NOMO-1 treated with dmso at 0.1 percent for 144 hours (cell line): ENCODE measurements at regions not wholly inside any gene's neighbourhood (a gene's known extent, or its start where the extent isn't known, plus 50 kb on each side); places are given as distances from the start of the nearest gene placed in this dataset.
"Not testable (repeated sequence)": the region's sequence is repeated elsewhere in the genome, so short reads cannot be mapped to it uniquely, and the experiment has no call there.

Experiments
- DNase-seq: peaks from one replicate; lab custom pipeline; 2025; ENCODE audit not compliant: unreplicated experiment; lab: John Stamatoyannopoulos, UW

DNA sequence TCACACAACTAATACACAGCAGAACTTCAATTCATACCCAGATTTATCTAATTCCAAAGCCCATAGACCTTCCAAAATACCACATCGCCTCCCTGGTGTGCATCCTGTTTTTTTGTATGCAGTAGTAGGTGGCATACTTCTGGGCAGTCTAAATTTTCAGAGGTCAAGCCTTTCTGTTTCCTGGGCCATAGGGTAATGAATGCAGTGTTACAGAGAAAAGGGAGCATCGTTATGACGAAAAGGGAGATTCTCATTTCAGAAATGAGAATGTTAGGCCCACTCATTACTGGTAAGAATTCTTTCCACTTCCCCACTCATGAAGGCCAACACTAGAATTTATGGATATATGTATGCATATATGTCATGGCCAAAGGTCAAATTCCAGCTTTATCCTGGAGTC, 267.8 kb upstream of the ASIC2 start:
- no peak for DNase-seq

DNA sequence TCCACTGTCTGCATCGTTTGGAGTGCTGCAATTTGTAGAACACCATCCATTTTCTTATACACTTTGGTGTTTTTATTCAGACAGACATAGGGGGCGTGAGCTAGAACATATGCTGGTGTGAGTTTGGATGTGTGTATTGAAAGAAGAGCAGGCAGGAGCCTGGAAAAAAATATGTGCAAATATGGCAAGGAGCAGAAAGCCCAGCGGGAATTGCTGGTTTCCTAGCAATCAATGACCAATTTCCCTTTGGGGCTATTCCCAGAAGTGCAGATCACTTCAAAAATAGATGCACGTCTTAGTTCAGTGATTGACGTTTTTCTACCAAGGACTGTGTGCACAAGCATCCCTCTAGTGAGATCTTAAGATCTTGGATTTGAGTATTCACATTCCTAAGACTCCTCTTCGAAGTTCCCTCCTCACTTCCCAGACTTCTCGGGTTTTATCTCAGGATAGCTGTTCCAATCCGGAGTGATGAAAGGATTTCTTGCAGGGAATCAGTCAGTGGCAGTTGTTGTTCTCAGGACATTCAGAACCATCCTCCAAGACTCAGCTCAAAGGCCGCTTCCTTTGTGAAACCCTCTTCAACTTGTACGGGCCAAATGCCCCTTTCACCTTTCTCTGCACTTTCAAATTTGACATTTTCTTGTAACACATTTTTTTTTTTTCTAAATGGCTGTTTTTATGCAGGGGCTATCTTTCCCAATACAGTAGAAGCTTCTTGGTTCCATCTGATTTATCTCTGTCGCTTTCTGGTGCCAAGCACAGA, 268.7 kb upstream of the ASIC2 start:
- DNase-seq: no peak

DNA sequence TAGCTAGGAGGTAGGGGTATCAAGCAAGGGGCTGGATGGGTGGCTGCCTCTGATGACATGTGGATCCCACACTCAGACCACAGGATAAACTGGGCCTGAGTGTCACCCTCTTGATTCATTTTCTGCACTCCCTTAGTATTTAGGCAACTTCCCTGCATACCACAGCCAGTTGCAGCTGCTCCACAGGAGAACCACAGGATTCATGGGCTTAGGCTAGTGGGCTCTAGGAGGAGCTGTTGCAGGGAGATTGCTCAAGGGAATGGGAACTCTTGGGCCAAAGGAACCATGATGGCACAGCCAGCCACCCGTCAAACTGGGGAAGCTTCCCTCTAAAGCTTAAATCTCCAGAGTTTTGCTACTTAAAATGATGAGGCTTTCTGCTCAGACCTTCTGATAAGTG, 269.7 kb upstream of the ASIC2 start:
- DNase-seq: no peak

DNA sequence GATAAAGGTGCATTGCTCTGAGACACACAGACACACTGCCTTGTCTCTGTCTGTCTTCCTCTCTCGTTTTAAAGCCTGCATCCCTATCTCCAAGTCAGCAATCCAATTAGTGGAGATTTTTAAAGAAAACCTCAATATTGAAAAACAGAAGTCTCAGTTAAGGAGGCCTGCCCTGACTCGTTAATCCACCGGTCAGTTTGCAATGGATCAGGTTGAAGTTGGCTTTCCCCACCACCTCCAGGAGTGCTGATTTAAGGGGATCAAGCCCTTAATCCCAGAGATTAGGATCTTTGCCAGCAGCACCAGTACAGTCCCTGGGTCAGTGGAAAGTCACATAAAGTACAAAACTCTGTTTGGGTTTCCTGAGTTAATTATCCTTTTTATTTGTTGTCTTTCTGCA, 271.1 kb upstream of the ASIC2 start:
- DNase-seq: no peak

DNA sequence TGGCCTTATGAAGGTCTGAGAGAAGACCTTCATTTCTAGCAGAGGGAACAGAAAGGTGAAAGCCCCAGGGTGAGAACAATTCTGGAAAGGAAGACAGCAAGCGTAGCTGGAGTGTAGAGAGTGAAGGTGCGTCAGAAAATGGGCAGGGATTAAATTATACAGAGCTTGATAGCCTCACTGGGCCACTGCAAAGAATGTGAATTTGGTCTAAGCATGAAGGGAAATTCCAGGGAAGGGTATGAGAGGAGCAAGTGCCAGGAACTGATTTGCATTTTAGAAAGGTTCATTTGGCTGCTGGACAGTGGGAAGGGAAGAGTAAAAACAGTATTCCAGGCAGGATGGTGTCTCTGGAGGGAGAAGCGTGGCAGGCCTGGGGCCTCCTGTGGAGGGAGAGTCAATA, 274.1 kb upstream of the ASIC2 start:
- no peak for DNase-seq

DNA sequence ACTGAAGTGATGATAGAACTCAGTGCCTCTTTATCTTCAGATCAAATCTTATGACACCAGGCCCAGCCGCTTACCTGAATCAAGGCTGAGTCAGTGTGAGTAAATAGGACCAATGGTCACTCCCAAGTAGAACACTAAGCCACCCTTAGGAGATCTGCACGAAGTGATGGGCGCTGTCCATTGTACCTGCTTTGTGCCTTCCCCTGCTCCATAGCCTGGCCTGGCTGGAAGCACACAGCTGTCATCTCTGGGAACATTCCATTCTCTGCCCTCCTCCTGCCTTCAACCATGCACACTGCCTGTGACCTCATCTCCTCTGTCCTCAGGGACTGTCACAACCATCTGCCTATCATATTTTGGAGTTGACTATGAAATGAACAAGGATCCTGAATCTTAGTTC, 279.5 kb upstream of the ASIC2 start:
- DNase-seq: no peak

DNA sequence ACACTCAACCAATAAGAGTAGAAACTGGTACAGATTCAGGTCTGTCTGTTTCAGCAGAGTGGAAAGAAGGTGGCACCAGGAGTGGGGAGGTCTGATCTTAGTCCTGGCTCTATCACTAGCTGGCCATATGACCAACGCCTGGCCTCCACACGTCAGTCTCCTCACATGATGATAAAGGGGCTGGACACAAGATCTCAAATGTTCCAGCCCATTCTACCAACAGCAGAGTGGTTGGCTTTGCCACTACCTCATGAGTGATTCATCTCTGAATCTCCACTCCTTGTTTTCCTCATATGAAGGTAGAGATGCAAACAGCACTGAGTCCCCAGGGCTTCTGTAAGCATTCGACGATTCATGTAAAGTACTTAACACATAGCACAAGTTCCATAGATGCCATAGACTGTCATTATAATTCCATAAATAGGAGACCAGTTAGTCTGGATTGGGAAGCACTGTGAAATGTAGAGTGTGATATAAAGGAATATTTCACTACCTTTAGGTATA, 281.9 kb upstream of the ASIC2 start:
- no peak for DNase-seq

DNA sequence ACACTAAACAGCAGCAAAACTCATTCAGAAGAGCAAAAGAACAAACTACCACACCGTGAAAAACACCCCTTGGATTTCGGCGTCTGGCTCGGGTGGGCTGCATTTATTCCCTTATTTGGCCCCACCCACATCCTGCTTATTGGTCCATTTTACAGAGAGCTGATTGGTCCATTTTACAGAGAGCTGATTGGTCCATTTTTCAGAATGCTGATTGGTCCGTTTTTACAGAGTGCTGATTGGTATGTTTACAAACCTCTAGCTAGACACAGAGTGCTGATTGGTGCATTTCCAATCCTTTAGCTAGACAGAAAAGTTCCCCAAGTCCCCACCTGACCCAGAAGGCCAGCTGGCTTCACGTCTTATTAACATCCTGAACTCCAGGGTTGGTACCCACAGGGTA, 286.6 kb upstream of the ASIC2 start:
- DNase-seq: not testable (repeated sequence)

DNA sequence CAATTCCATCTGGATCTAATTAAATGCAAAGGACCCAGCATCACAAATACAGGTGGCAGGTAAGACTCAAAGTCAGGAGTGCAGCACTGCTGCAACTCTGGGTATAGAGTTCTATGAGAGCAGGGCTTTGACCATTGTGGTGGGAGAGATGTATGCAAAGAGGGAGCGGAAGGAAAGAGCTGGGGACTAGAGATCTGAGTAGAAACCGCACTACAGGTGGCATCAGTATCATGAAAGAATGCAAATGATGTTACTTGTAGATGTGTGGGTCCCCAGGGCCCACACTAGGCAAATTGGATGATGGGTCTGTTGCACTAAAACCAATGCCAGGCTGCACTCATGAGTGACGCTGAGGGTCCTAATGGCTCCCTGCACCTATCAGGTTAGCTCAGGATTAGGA, 287.1 kb upstream of the ASIC2 start:
- no peak for DNase-seq

DNA sequence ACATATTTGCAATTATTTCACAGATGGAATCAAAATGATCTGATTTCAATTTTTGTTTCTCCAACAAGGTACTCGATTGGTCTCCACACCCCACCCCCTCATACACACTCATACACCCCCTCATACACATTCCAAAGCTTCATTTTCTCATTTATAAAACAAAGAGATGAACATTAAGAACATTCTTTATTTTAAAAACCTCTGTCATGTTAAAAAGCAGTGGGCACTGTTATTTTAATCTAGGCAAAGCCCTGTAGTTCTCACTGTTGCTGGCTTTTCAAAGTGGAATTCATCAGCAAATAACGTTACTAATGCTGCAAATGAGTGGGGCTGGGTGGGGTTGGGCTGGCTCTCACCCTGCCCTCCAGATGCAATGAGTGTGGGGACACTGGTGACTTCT, 289.6 kb upstream of the ASIC2 start:
- DNase-seq: no peak

DNA sequence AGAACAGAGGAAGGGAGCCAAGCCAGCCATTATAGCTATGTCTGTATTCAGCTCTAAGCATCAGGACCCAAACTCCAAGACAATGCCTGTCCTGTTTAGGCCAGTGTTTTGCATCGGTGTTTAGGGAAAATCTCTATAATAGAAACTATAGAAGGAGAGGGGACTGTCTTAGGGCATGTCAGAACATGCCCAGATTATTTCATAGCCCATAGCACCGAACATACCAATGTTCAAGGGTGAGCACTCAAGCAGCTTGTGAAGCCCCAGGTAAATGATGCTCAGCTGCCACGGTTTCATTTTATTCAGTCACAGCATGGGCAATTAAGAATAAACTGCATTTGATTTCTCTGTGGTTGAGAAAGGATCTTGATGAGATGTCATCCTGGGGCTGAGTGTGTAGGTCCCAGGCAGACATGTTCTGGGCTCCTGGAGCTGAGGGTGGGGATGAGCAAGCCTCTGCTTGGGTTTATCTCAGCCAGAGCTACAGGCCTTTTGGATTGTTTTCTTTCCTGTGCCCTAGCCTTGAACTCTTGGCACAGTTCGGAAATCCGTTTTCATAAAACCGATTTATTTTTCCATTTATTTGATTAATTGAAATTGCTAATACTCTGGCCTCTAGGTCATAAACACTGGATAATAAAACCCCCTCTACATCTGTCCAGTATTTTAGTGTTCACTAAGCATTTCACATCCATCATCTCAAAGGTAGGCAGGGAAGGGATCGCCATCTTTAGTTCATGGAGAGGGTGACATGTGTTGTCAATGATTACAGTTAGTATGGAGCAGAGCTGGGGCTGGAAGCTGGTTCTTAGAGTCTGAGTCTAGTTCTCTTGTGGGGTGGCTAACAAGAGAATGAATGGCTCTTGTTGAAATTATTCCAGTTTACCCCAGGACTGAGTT, 290.7 kb upstream of the ASIC2 start:
- DNase-seq: no peak

DNA sequence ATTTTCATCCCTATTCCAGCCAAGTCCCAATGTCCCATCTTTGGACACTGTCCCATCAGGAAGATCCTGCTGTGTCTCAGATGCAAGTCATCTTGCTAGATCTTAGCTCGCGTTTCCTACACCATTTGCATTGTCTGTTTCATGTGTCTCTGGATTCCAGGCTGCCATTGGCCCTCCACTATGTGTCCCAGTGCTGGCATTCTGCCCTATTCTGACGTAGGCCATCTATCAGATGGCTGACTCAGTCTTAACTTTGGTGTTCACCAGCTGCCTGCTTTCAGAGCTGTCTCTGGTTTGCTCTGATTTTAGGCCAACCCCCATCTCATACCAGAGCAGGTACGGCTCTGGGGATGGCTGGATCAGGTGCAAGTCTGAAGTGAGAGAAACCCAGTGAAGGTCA, 300.9 kb upstream of the ASIC2 start:
- DNase-seq: no peak

DNA sequence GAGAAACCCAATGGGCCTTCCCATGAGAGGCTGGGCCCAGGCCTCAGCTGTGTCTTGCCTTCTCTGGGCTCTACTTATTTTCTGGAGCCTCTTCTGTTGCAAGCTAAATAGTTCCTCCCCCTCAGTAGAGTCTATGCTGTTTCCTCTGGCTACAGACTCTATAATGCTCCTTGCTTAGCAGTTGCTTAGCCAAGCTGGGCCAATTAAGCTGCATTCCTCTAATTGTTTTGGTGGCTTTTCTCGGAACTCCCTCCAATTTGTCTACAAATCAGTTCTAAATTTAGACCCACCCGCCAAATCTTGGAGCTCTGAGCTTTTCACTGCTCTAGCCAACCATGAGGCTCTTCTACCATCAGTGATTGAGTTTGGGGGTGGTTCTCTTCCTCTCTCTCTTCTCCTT, 302.7 kb upstream of the ASIC2 start:
- DNase-seq: no peak

DNA sequence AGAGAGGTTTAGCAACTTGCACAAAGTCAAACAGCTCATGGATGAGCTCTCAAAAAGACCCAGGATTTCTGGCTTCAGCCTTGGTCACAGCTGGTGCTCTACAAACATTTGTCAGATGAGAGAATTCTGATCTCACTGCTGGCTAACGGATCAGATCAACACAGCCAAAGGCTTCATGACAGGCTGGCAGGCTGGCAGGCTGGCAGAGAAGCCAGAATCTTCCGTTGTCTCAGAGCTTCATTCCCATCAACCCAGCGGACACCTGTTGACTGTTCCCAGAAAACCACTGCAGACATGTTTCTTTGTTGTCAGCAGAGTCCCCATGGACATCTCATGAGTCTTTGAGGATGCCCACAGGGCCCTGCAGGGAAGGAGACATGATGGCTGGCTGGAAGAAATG, 303.8 kb upstream of the ASIC2 start:
- DNase-seq: no peak

DNA sequence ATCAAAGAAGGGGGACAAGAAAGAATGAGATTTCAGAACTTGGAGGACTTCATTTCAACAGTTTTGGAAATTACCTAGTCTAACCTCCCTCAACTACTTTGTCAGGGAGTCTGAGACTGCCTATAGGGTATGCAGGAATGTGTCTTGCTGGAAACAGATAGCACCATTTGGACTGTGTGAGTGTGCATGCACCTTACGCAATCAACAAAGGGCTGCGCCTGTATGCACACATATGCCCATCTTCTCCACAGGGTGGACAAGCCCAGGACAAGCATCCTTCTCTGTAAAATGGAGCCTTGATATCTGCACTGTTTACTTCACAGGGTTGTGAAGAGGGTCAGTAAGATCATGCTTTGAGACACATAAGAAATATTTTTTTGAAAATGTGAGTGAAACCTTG, 305.7 kb upstream of the ASIC2 start:
- DNase-seq: no peak

DNA sequence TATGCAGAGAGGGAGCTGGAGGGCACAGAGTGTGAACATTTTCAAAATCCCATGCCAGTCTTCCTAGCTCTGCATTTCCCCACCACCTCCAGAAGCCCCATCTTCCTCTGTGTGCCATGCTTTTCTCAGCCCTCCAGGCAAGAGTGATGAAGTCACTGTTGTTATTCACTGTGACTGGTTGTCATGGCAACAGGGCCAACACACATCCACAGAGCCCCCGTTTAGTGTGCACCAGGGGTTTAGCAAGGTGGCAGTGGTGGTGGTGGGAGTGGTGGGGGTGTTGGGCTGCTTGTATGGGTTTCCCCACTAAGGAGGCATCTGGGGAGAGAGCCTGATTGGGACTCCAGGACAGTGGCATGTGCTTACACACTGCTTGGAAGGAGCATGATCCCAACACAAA, 309.9 kb upstream of the ASIC2 start:
- DNase-seq: no peak

DNA sequence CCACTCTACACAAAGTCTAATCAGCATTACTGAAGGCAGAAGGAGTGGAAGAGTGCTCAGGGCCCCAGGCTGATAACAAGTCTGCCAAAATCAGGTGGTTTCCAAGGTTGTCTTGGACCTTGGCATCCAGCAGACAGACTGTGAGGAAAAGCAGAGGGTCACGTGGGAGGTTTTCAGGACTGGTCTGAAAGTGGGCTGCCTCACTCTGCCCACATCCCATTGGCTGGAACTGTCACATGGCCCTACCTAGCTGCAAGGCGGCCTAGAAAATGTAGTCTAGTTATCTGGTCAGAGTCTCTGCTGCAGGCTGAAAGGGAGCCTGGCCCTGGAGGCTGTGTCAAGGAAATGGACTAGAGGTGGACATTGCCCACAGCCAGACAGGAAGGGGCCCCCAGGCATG, 310.7 kb upstream of the ASIC2 start:
- DNase-seq: no peak

DNA sequence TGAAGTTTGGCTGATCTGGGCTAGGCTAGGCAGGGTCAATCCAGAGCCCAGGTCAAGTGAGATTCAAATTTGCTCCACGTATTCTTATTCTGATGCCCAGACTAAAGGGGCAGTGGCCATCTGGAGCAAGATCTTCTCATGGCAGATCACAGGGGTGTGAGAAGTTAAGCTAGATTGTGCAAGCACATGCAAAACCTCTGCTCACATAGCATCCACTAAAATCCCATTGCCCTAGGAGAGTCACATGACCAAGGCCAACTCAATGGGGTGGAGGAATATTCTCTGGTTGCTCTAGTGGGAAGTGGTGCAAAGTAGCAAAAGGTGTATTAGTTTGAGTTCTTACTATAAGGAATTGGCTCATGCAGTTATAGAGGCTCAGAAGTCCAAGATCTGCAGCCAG, 318.4 kb upstream of the ASIC2 start:
- no peak for DNase-seq

DNA sequence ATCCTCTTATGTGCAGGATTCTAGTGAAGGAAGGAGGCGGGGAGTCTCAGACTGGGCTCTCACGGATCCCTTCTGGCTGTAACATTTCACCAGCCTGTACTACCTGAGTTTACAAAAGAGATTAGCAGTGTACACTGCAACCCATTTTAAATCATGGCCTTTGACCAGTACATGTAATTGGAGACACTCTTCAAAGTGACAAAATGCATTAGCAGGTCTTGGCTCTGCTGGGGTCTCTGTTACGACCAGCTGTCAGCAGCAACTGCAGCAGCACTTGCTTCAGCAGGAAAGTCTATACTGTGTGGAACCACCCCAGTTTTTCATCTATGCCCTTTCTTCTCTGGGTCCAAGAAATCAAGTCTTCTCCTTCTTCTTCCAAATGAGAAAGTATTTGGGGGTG, 322.8 kb upstream of the ASIC2 start:
- no peak for DNase-seq

DNA sequence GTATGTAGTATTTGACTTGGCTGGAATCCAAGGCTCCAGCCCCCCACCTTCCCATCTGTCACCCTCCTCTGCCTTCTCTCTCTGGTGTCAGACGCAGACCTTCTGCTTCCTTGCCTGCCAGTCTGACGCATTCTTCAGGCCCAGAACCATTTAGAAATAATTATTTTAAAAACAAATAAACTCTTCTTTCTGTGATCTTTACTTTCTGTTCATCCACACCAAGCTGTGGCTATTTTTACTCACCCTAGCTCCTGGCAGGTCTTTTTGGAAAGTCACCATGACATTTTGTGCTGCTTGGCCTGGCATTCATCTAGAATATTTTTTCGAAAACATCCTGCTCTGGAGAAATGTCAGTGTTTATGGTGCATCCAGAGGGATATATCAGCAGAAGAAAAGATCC, 330.7 kb upstream of the ASIC2 start:
- DNase-seq: no peak

DNA sequence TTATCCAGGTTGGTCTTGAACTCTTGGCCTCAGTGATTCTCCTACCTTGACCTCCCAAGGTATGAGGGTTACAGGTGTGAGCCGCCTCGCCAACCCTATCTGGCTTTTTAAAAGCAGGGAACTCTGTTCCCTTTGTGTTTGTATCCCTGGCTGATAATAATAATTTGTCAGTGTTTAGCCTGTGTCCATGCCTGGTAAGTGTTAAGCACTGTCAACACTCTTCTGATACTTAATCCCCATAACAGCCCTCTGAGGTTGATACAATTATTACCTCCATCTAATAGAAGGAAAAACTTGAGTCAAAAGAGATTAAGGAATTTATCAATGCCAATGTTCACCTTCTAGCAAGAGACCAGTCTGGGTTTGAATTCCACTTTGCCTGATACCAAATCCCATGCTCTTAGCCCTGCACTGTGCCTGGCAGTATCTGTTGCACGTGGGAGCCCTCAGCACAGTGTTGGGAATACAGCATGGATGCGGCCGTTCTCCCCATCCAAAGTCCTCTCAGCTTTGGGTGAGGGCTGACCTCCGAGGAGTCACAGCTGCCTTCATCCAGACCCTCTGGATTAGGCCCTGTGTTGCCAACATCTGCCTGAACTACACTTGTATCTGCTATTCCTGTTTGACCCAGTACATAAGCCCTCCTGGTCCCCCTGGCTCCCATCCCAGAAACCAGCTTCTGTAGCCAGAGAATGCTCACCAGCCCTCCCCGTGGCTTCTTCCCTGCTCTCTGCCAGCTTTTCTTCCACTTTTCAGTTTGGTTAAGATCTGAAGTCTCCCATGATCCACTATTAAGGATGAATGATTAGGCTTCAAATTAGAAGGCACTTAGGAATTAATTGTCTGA, 335.6 kb upstream of the ASIC2 start:
- no peak for DNase-seq
